NCI-H526 treated with DMSO at 0.1 percent for 48 hours (cell line): ENCODE measurements at regions not wholly inside any gene's neighbourhood (a gene's known extent, or its start where the extent isn't known, plus 50 kb on each side); places are given as distances from the start of the nearest gene placed in this dataset.

Experiments
- DNase-seq: peaks from one replicate; lab custom pipeline; 2025; lab: John Stamatoyannopoulos, UW

DNA sequence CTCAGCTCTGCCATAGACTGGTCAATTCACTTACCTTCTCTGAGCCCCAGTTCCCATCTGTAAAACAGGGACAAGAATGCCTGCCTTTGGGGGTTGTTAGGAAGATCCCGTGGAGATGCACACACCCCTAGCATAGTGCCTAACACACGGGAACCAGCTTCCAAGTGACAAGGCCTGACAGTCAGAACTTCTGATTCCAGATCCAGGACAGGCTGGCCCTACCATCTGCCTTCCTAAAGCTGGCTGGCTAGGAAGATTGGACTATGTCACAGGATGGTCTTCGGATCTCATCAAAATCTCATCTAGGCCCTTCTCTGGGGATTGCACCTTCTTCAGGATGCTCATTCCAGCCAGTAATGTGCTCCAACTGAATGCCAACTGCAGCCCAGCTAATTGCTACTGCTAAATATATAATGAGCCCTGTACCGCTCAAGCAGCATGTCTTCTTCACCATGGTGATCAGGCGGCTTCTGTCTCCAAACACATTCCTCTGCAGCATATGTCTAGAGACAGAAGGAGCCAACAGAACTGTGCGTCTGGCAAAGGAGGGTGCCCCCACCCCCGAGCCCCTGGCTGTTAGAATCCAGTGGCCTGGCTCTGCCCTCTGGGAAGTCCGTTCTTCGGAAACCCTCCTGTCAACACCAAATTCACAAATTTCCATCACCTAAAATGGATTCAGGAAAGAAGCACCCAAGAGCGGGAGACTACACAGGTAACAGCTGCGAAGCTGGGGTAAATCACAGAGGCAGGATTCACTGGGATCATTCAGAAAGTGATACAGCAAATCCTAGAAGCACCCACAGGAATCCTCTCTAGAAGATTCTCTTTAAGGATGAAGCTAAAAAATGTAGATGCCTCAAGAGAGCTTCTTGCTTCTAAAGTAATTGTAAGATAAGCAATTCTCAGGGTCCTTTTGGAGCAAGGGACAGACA, 142.1 kb upstream of the EEPD1 start:
- DNase-seq: no peak

GRCh38 chr7:36011588-36011965, 141.5 kb upstream of the EEPD1 start:
- DNase-seq: no peak

- DNase-seq: no peak
These were observed 139.6 kb upstream of the EEPD1 start for GRCh38 chr7:36013246-36014014.

DNA sequence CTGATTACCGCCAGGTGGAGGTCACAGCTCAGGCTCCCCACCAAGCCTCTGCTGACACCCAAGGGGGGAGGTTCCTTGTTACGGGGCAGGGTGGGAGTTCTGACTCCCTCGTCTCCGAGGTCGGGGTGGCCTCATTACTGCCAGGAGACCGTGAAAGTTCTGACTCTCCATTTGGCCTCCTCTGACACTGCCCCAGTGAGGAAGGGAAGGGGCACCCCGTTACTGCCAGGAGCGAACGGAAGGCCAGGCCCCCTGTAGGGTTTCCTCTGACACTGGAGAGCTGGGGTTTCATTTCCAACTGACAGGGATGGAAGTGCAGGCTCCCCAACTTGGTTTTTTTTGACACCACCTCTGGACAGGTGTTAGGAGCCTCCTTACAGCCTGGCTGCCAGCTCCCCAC, 138.1 kb upstream of the EEPD1 start:
- DNase-seq: no peak

- DNase-seq: no peak
These were observed 137.3 kb upstream of the EEPD1 start for GRCh38 chr7:36015733-36016132.

- DNase-seq: no peak
These were observed 136.4 kb upstream of the EEPD1 start for GRCh38 chr7:36016648-36017047.

- no peak for DNase-seq
These were observed 135.9 kb upstream of the EEPD1 start for GRCh38 chr7:36017111-36017510.

DNA sequence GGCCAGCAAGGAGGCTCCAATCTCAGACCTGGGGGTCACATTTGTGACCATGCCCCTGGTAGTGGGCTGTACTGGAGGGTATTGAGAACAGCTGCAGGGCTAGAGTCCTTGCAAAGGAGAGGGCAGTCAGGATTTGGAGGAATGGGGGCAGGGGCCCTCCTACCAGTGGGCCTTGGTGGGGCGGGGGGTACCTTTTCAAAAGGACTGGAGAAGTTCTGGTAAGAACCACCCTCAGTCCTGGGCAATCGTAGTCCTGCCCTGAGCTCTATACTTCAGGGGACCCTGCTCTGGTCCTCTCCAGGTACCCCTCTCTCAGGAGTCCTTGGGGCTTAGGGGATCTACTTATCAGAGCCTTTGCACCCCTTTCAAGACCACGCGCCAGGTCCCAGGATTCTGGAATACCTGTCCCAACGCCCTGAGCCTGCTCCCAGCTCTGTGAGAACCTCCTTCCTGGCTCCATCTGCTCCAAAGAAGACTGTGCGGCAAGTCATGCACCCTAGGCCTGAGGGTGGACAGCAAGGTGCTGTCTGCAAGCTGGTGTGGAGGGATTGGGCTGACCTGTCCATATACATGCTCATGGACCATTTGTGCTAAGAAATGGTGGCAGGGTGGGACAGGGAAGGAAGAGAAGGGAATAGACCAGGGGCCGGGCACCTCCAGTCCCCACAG, 134.1 kb upstream of the EEPD1 start:
- DNase-seq: no peak

DNA sequence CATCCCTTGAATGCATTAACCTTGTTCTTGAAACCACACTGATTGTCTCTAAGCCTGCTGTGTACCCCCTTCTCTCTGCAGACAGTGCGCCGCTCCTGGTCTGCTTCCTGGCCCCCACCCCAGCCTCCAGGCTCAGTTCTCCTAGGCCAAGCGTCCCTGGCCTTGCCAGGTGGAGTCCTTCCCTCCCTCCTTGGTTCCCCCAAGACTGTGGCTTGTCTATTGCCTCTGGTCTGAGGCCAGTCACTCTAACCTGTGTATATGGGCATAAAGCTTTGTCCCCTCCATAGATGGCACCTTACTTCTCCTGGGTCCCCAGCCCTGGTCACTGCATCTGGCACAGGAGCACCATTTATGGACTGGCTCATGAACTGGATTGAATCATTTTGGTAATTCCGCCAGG, 133.5 kb upstream of the EEPD1 start:
- DNase-seq: no peak

GRCh38 chr7:36019980-36020379, 133.1 kb upstream of the EEPD1 start:
- no peak for DNase-seq

- DNase-seq: no peak
These were observed 131.7 kb upstream of the EEPD1 start for GRCh38 chr7:36021367-36021766.

- DNase-seq: no peak
These were observed 131.0 kb upstream of the EEPD1 start for GRCh38 chr7:36021917-36022550.

- DNase-seq: no peak
These were observed 130.0 kb upstream of the EEPD1 start for GRCh38 chr7:36023033-36023560.

DNA sequence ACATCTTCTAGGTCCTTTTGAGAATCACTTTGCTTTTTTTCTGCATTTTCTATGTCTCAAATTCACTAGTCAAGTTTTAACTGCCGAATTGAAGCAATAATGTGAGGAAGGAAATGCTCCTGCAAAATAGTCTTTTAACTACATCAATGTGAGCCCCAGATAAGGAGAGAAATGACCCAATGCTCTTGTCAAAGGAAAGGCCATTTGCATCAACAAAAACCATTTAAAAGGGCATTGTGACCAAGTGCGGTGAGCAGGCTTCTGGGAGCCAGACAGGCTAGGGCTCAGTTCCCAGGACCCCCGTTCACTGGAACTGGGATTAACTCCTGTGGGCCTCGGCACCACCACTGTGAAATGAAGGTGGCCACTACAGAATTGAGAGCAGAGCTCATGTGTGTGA, 127.9 kb upstream of the EEPD1 start:
- no peak for DNase-seq

- no peak for DNase-seq
These were observed 123.7 kb upstream of the EEPD1 start for GRCh38 chr7:36029311-36029710.

- DNase-seq: no peak
These were observed 123.1 kb upstream of the EEPD1 start for GRCh38 chr7:36029853-36030515.

GRCh38 chr7:36032361-36032818, 120.7 kb upstream of the EEPD1 start:
- no peak for DNase-seq

DNA sequence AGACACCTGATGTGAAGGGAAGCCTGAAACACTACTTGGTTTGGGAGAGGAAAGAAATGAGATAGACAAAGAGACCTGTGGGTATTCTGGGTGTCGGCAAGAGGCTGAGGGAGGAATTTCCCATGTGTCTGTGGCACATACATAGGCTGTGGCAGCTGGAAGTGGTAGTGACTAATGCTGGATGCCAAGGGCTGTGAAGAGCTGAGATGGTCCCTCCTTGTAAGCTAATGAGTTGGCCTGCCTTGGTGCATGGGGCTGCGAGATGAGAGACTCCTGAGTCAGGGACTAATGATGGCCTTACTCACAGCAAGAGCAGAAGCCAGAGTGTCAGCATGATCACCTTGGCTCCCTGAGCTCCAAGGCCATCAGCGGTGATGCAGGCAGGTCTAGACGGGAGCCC, 119.0 kb upstream of the EEPD1 start:
- DNase-seq: no peak

DNA sequence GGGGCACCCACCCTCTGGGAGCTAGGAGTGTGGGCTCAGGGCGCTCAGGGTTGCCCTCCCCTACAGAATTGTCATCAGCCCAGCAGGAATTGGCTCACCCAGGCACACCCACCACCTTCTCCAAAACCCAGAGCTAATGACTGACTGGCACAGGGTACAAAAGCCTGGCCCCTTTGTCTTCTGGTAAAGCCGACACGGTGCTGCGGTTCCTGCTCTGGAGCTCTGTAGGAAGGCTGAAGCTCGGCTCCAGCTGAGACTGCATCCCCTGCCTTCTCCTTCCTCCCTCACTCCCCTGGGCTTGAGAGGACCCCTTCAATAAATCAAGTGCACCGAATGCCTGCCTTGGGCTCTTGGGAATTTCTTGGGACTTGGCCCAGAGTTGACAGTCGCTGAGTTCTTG, 117.9 kb upstream of the EEPD1 start:
- no peak for DNase-seq

DNA sequence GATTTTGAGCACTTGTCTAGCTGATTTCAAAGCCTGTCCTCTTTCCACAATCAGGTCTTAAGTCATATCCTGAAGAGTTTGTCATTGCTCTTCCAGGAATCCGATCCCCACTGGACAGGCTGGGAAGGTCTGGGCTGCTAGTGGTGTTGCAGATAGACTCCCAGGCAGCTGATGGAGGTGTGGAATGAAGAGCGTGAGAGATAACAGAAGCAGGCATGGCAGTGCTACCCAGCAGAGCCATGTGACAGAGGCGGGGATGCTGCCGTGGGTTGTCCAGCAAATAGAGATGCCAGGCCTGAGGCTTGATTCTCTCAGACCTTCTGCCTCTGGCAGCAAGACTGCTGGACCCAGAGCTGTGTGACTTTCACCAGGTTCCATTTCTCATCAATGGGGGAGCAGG, 116.5 kb upstream of the EEPD1 start:
- no peak for DNase-seq

DNA sequence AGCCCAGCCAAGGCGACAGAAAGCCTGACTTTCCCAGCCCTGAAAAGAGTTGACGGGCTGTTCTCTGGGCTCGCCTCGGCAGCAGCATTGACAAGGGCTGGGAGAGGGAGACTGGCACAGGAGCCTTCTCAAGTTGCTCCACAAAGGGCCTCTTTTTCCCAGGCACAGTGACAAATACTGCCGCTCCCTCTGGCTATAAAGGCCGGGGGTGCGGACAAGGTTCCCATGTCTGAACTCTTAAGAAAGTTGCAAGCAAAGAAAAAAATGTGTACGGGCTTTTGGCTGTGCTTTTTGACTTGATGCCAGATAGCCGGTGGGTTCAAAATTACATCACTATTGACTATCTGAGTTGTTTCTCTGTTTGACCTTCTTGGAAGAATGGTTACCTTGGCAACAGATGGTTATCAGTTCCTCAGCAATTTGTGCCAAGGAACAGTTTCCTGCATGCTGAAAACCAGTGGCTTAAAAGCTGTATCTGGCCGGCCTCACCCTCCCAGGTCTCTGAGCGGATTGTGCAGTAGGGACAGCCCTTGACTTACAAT, 115.9 kb upstream of the EEPD1 start:
- DNase-seq: no peak
